CD4-positive, alpha-beta T cell (primary cell): ENCODE measurements at regions not wholly inside any gene's neighbourhood (a gene's known extent, or its start where the extent isn't known, plus 50 kb on each side); places are given as distances from the start of the nearest gene placed in this dataset.

ENCODE experiments used
- ATAC-seq: fragments of 200-7000 bp; cut with Tn5 transposase; one replicate; pipeline ENCODE4 v1.10.0; 2022; ENCODE audit warnings: mild to moderate bottlenecking; ENCODE audit not compliant: poor library complexity
- CTCF ChIA-PET: fragments of 350-600 bp; sonication (Branson Sonifier 250); formaldehyde crosslinking; loops from one replicate; lab custom pipeline; 2021; ENCODE audit warnings: antibody characterized with exemption, inconsistent platforms; lab: Charles Lee
- POLR2A ChIA-PET: fragments of 350-600 bp; sonication (Branson Sonifier 250); formaldehyde crosslinking; loops from one replicate; lab custom pipeline; 2021; ENCODE audit warnings: antibody characterized with exemption, inconsistent platforms; lab: Charles Lee
- DNase-seq, 14 experiments: peaks; one replicate each; pipeline ENCODE4 v3.0.0-alpha.2; 2013 to 2020; ENCODE audit warnings: mixed read lengths in 2 of 14
- H3K27ac ChIP-seq, 2 donors: one replicate each; pipeline versions ENCODE4 v1.5.1 to v1.7.0; 2013; ENCODE audit warnings: low read length in 2 of 2, low read depth in 1 of 2, mild to moderate bottlenecking in 1 of 2
- H3K27me3 ChIP-seq, 2 experiments: 1 replicate in 1 of 2; 2 replicates in 1 of 2; pipeline versions ENCODE4 v1.6.1 to v1.7.0; 2013; ENCODE audit warnings: low read length in 2 of 2, control low read depth in 1 of 2, mild to moderate bottlenecking in 1 of 2, moderate library complexity in 1 of 2; ENCODE audit not compliant: insufficient read depth in 2 of 2, control insufficient read depth in 1 of 2
- H3K36me3 ChIP-seq: one replicate; pipeline ENCODE4 v1.6.1; 2013; ENCODE audit warnings: low read length, control low read depth; ENCODE audit not compliant: insufficient read depth
- H3K4me1 ChIP-seq: one replicate; pipeline ENCODE4 v1.6.1; 2013; ENCODE audit warnings: low read length, control low read depth; ENCODE audit not compliant: insufficient read depth
- H3K4me3 ChIP-seq: one replicate; pipeline ENCODE4 v1.5.1; 2013; ENCODE audit warnings: mild to moderate bottlenecking, low read length, moderate library complexity
- H3K9me3 ChIP-seq, 2 experiments: 1 replicate in 1 of 2; 2 replicates in 1 of 2; pipeline versions ENCODE4 v1.6.1 to v1.7.0; 2013; ENCODE audit warnings: low read length in 2 of 2, mild to moderate bottlenecking in 2 of 2, control low read depth in 1 of 2, moderate library complexity in 1 of 2; ENCODE audit not compliant: control insufficient read depth in 1 of 2, insufficient read depth in 1 of 2
- H3K27ac Mint-ChIP-seq: one replicate; pipeline ENCODE4 v1.8.0; 2020; ENCODE audit warnings: mixed read lengths
- H3K27me3 Mint-ChIP-seq: one replicate; pipeline ENCODE4 v1.8.0; 2021; ENCODE audit warnings: mixed read lengths
- H3K36me3 Mint-ChIP-seq: one replicate; pipeline ENCODE4 v1.8.0; 2021; ENCODE audit warnings: low read depth, mixed read lengths
- H3K4me1 Mint-ChIP-seq: one replicate; pipeline ENCODE4 v1.8.0; 2021; ENCODE audit warnings: low read depth, mixed read lengths
- H3K4me3 Mint-ChIP-seq: one replicate; pipeline ENCODE4 v1.8.0; 2020; ENCODE audit warnings: mild to moderate bottlenecking, mixed read lengths
- H3K9me3 Mint-ChIP-seq: one replicate; pipeline ENCODE4 v1.8.0; 2020; ENCODE audit warnings: mixed read lengths
- CTCF ChIP-seq: fragments of 200-600 bp; IDR thresholded peaks from one replicate; pipeline ENCODE4 v1.8.0; 2022; ENCODE audit warnings: antibody characterized with exemption, mild to moderate bottlenecking
- intact Hi-C, 2 experiments: fragments of 100-400 bp; cut with DNase I in 1 of 2; cut with micrococcal nuclease in 1 of 2; formaldehyde crosslinking; loops; one replicate each; pipeline versions ENCODE4 v1.15.1 to v1.9.0; 2023 to 2025; cut with DNase I, micrococcal nuclease

GRCh38 chr5:91528831-91529230, 145.7 kb upstream of the ARRDC3 start:
- intact Hi-C loops: no loop called here
- Mint-ChIP-seq H3K36me3 (no peaks in the 10 kb centered on the region), H3K4me3 (no peak overlapping the region), H3K27me3 (no peaks in the 10 kb centered on the region), H3K9me3 (peaks cover 4% of the 10 kb centered on the region), H3K27ac (no peak overlapping the region), H3K4me1 (no peaks in the 10 kb centered on the region)
- ATAC-seq: no peak
- Histone ChIP-seq H3K4me3 (no peak overlapping the region), H3K36me3 (no peaks in the 10 kb centered on the region), H3K4me1 (no peaks in the 10 kb centered on the region), H3K27me3 (no peaks in the 10 kb centered on the region), H3K9me3 (no peaks in the 10 kb centered on the region), H3K27ac (no peak overlapping the region)
- ChIA-PET POLR2A (no interaction called here), CTCF (no interaction called here)
- DNase-seq: no peak
- no peak for TF ChIP-seq CTCF

GRCh38 chr5:91521785-91522184, 138.7 kb upstream of the ARRDC3 start:
- ChIA-PET CTCF (no interaction called here), POLR2A (no interaction called here)
- no peaks in the 10 kb centered on the region for H3K4me1 Mint-ChIP-seq
- H3K27ac Mint-ChIP-seq: no peak overlapping the region
- no peak for DNase-seq
- H3K9me3 Mint-ChIP-seq: no peaks in the 10 kb centered on the region
- Histone ChIP-seq H3K27me3 (peaks cover 0 to 3% of the 10 kb centered on the region in 2 experiments), H3K4me1 (no peaks in the 10 kb centered on the region), H3K27ac (no peak overlapping the region), H3K36me3 (no peaks in the 10 kb centered on the region), H3K9me3 (no peaks in the 10 kb centered on the region), H3K4me3 (no peak overlapping the region)
- no peak overlapping the region for H3K4me3 Mint-ChIP-seq
- ATAC-seq: no peak
- no peak for TF ChIP-seq CTCF
- H3K36me3 Mint-ChIP-seq: no peaks in the 10 kb centered on the region
- intact Hi-C loops: no loop called here
- H3K27me3 Mint-ChIP-seq: no peaks in the 10 kb centered on the region

- Mint-ChIP-seq H3K4me1 (no peaks in the 10 kb centered on the region), H3K27ac (no peak overlapping the region), H3K27me3 (no peaks in the 10 kb centered on the region), H3K36me3 (no peaks in the 10 kb centered on the region), H3K9me3 (no peaks in the 10 kb centered on the region), H3K4me3 (no peak overlapping the region)
- ChIA-PET POLR2A (no interaction called here), CTCF (no interaction called here)
- Histone ChIP-seq H3K4me1 (no peaks in the 10 kb centered on the region), H3K36me3 (no peaks in the 10 kb centered on the region), H3K27me3 (peaks cover 0 to 3% of the 10 kb centered on the region in 2 experiments), H3K27ac (no peak overlapping the region), H3K4me3 (no peak overlapping the region), H3K9me3 (no peaks in the 10 kb centered on the region)
- no peak for DNase-seq
- no peak for ATAC-seq
- intact Hi-C loops: no loop called here
- TF ChIP-seq CTCF: no peak
Observed at GRCh38 chr5:91521334-91521733, 138.2 kb upstream of the ARRDC3 start.
